PC-9 (cell line): ENCODE measurements at regions not wholly inside any gene's neighbourhood (a gene's known extent, or its start where the extent isn't known, plus 50 kb on each side); places are given as distances from the start of the nearest gene placed in this dataset.

Experiments used
- BruUV-seq: library from RNA; stranded (reverse); fragments of 400-500 nt; replicated peaks from 2 replicates; lab custom pipeline; 2021; lab: Mats Ljungman, UMichigan
- CTCF ChIA-PET: fragments of 300-600 bp; sonication (Branson Sonifier 250); formaldehyde crosslinking; loops from one replicate; lab custom pipeline; 2022; ENCODE audit warnings: antibody characterized with exemption; lab: Charles Lee
- POLR2A ChIA-PET: fragments of 300-600 bp; sonication (Branson Sonifier 250); formaldehyde crosslinking; loops from one replicate; lab custom pipeline; 2022; ENCODE audit warnings: antibody characterized with exemption; ENCODE audit not compliant: unreplicated experiment; lab: Charles Lee
- DNase-seq, 2 experiments: peaks; one replicate each; pipeline versions ENCODE4 v3.0.0 to v3.0.0-alpha.2; 2015 to 2022; ENCODE audit warnings: mixed read lengths in 1 of 2
- H2AFZ ChIP-seq: fragments of 200-600 bp; sonication (generic); 2 replicates; pipeline ENCODE4 v1.8.1; 2017; ENCODE audit warnings: antibody characterized with exemption
- H3F3A ChIP-seq: fragments of 200-600 bp; sonication (generic); 2 replicates; pipeline ENCODE4 v1.8.1; 2017; ENCODE audit warnings: antibody characterized with exemption, mild to moderate bottlenecking, low read depth; ENCODE audit not compliant: insufficient read depth
- H3K27ac ChIP-seq: fragments of 200-600 bp; sonication (generic); 2 replicates; pipeline ENCODE4 v1.6.1; 2016; ENCODE audit warnings: mixed run types
- H3K27me3 ChIP-seq: fragments of 200-600 bp; sonication (generic); 2 replicates; pipeline ENCODE4 v1.6.1; 2016; ENCODE audit warnings: low read depth, mixed run types; ENCODE audit not compliant: insufficient read depth
- H3K36me3 ChIP-seq: fragments of 200-600 bp; sonication (generic); 2 replicates; pipeline ENCODE4 v1.6.1; 2016; ENCODE audit warnings: low read depth, mixed run types
- H3K4me1 ChIP-seq: fragments of 200-600 bp; sonication (generic); replicated peaks from 2 replicates; pipeline ENCODE4 v1.6.1; 2016; ENCODE audit warnings: mixed run types; ENCODE audit not compliant: insufficient read depth
- H3K4me2 ChIP-seq: fragments of 200-600 bp; sonication (generic); 2 replicates; pipeline ENCODE4 v1.6.1; 2017; ENCODE audit warnings: mixed run types
- H3K4me3 ChIP-seq: fragments of 200-600 bp; sonication (generic); 2 replicates; pipeline ENCODE4 v1.6.1; 2016; ENCODE audit warnings: mixed run types
- H3K79me2 ChIP-seq: fragments of 200-600 bp; sonication (generic); 2 replicates; pipeline ENCODE4 v1.6.1; 2017; ENCODE audit warnings: low read depth, mixed run types
- H3K9me2 ChIP-seq: fragments of 200-600 bp; sonication (generic); 2 replicates; pipeline ENCODE4 v1.8.1; 2017; ENCODE audit warnings: mild to moderate bottlenecking; ENCODE audit not compliant: insufficient read depth
- H3K9me3 ChIP-seq: fragments of 200-600 bp; sonication (generic); 2 replicates; pipeline ENCODE4 v1.8.1; 2016; ENCODE audit warnings: low read depth; ENCODE audit not compliant: insufficient read depth
- H4K20me1 ChIP-seq: fragments of 200-600 bp; sonication (generic); 2 replicates; pipeline ENCODE4 v1.8.1; 2017; ENCODE audit not compliant: insufficient read depth
- CTCF ChIP-seq: fragments of 200-600 bp; sonication (generic); conservative IDR thresholded peaks from 2 replicates; pipeline ENCODE4 v1.6.1; 2017; ENCODE audit warnings: mixed run types, antibody characterized with exemption, mild to moderate bottlenecking, moderate library complexity
- EZH2 ChIP-seq: fragments of 200-600 bp; sonication (generic); IDR thresholded peaks from 2 replicates; pipeline ENCODE4 v1.8.0; 2017; ENCODE audit warnings: antibody characterized with exemption, low read depth
- intact Hi-C: fragments of 100-400 bp; cut with micrococcal nuclease; formaldehyde crosslinking; loops from one replicate; pipeline ENCODE4 v1.10.0; 2022; ENCODE audit not compliant: unreplicated experiment

GRCh38 chr4:170272959-170273358, 183.2 kb upstream of the AADAT start:
- intact Hi-C loops: no loop called here
- Histone ChIP-seq H3K36me3 (no peaks in the 10 kb centered on the region), H3K27me3 (no peaks in the 10 kb centered on the region), H4K20me1 (no peaks in the 10 kb centered on the region), H3K79me2 (no peaks in the 10 kb centered on the region), H3K4me1 (no peaks in the 10 kb centered on the region), H3K9me3 (no peaks in the 10 kb centered on the region), H3K4me3 (no peak overlapping the region), H3K9me2 (no peaks in the 10 kb centered on the region), H3F3A (no peaks in the 10 kb centered on the region), H3K27ac (no peak overlapping the region), H2AFZ (no peak overlapping the region), H3K4me2 (no peak overlapping the region)
- BruUV-seq: no TSS peak
- no peak for DNase-seq
- POLR2A ChIA-PET: no interaction called here
- TF ChIP-seq EZH2: no peak
- TF ChIP-seq CTCF: no peak
- CTCF ChIA-PET: no interaction called here

GRCh38 chr4:170271723-170272122, 182.0 kb upstream of the AADAT start:
- intact Hi-C loops: no loop called here
- Histone ChIP-seq H3K36me3 (no peaks in the 10 kb centered on the region), H3K79me2 (no peaks in the 10 kb centered on the region), H3K9me3 (no peaks in the 10 kb centered on the region), H3K4me3 (no peak overlapping the region), H3K9me2 (no peaks in the 10 kb centered on the region), H3K27me3 (no peaks in the 10 kb centered on the region), H3K4me2 (no peak overlapping the region), H3K4me1 (no peaks in the 10 kb centered on the region), H3F3A (no peaks in the 10 kb centered on the region), H4K20me1 (no peaks in the 10 kb centered on the region), H2AFZ (no peak overlapping the region), H3K27ac (no peak overlapping the region)
- BruUV-seq: no TSS peak
- DNase-seq: no peak
- TF ChIP-seq CTCF (no peak), EZH2 (no peak)
- ChIA-PET POLR2A (no interaction called here), CTCF (no interaction called here)

- no peak for DNase-seq
- H3K9me3 ChIP-seq: no peaks in the 10 kb centered on the region
- no peak overlapping the region for H3K27ac ChIP-seq
- no peaks in the 10 kb centered on the region for H3K9me2 ChIP-seq
- POLR2A ChIA-PET: no interaction called here
- no peak overlapping the region for H3K4me2 ChIP-seq
- no peaks in the 10 kb centered on the region for H3K79me2 ChIP-seq
- H3K27me3 ChIP-seq: no peaks in the 10 kb centered on the region
- no peak overlapping the region for H3K4me3 ChIP-seq
- no peaks in the 10 kb centered on the region for H3F3A ChIP-seq
- H4K20me1 ChIP-seq: no peaks in the 10 kb centered on the region
- H3K36me3 ChIP-seq: no peaks in the 10 kb centered on the region
- no TSS peak for BruUV-seq
- no peak for TF ChIP-seq CTCF
- TF ChIP-seq EZH2: no peak
- CTCF ChIA-PET: no interaction called here
- intact Hi-C loops: no loop called here
- no peaks in the 10 kb centered on the region for H3K4me1 ChIP-seq
- no peak overlapping the region for H2AFZ ChIP-seq
Observed at GRCh38 chr4:170270628-170271027, 180.9 kb upstream of the AADAT start.
